GM18505 (cell line): ENCODE measurements at regions not wholly inside any gene's neighbourhood (a gene's known extent, or its start where the extent isn't known, plus 50 kb on each side); places are given as distances from the start of the nearest gene placed in this dataset.

ENCODE experiments used
- ATAC-seq: cut with Tn5 transposase; IDR thresholded peaks from one replicate; pipeline ENCODE4 v1.9.1; 2021; ENCODE audit not compliant: unreplicated experiment
- POLR2A ChIP-seq: IDR thresholded peaks from 4 replicates; pipeline ENCODE4 v1.6.1; 2011; ENCODE audit warnings: borderline replicate concordance; ENCODE audit not compliant: insufficient read depth, insufficient read length; ENCODE audit errors: extremely low read depth

GRCh38 chr6:165906736-165907135 lies 243.7 kb upstream of the PDE10A start:
- no peak for ATAC-seq
- TF ChIP-seq POLR2A = no peak

- no peak for TF ChIP-seq POLR2A
- ATAC-seq = no peak
Observed at GRCh38 chr6:165905744-165906143, 242.7 kb upstream of the PDE10A start.

- TF ChIP-seq POLR2A = no peak
Observed at GRCh38 chr6:165900970-165901369, 237.9 kb upstream of the PDE10A start.

GRCh38 chr6:165899611-165900010 lies 236.6 kb upstream of the PDE10A start:
- ATAC-seq = no peak
- no peak for TF ChIP-seq POLR2A

More at GRCh38 chr6:165900970-165901369, 237.9 kb upstream of the PDE10A start:
- no peak for ATAC-seq

DNA sequence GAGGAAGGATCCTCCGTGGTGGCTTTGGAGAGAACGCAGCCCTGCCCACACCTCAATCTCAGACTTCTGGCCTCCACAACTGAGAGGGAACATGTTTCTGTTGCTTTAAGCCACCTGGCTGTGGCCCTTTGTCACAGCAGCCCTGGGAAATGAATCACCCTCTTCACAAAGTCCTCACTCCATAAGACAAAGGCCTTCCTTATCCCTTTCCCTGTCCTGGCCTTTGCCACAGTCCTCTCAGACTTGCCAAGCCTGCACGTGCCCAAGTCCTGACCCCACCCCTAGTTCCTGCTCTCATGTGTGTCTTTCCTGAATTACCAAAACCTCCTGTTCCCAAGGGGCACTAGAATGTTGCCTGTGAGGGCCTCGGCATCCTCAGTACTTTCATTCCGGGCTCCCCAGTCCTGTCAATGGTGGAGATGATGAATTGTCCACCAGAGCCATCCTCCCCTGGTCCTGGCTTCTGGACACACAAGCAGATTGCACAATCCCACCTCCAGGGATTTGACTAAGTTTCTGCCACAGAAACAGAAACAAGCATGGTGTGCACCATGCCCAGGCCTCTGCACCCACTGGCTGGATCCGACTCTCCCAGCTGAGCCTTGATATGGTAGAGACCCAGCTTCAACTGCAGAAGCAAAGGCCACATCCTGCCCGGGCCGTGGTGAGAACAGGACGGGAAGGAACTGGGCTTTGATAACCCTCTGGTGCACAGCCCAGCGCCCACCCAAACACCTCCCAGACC lies 232.6 kb upstream of the PDE10A start:
- ATAC-seq = no peak

DNA sequence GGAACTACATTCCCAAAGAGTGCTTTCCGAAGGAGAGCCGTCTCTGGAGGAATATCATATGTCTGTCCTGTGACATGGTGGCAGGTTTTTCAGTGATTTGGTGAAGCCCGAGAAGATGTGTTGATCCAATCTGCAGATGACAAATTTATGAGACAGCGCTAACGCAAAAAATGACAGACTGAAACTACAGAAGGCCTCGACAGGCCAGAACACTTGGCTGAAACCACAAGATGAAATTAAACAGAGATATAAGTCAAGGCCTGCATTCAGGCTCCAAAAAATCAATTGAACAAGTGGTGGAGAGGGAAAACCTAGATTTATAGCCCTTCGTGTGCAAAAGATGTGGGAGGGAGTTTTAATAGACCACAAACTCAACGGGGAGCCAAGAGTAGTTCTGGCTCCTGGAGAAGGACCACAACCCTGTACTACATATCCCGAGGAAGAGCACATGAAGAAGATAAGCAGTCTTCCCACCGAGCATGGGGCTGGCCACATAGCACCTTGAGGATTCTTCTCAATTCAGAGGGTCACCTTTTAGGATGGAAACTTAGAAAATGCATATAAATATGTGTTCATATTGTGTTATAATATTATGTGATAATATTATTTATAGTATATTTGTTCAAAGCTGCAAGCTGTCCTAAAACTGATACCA lies 231.3 kb upstream of the PDE10A start:
- TF ChIP-seq POLR2A = no peak
- no peak for ATAC-seq

More for the DNA sequence above, 232.6 kb upstream of the PDE10A start:
- TF ChIP-seq POLR2A = no peak

- ATAC-seq = no peak
- no peak for TF ChIP-seq POLR2A
Observed at GRCh38 chr6:165893431-165893830, 230.4 kb upstream of the PDE10A start.

- TF ChIP-seq POLR2A = no peak
- ATAC-seq = no peak
Observed at GRCh38 chr6:165891320-165891719, 228.3 kb upstream of the PDE10A start.

GRCh38 chr6:165890404-165890735 lies 227.3 kb upstream of the PDE10A start:
- no peak for TF ChIP-seq POLR2A
- ATAC-seq = no peak

DNA sequence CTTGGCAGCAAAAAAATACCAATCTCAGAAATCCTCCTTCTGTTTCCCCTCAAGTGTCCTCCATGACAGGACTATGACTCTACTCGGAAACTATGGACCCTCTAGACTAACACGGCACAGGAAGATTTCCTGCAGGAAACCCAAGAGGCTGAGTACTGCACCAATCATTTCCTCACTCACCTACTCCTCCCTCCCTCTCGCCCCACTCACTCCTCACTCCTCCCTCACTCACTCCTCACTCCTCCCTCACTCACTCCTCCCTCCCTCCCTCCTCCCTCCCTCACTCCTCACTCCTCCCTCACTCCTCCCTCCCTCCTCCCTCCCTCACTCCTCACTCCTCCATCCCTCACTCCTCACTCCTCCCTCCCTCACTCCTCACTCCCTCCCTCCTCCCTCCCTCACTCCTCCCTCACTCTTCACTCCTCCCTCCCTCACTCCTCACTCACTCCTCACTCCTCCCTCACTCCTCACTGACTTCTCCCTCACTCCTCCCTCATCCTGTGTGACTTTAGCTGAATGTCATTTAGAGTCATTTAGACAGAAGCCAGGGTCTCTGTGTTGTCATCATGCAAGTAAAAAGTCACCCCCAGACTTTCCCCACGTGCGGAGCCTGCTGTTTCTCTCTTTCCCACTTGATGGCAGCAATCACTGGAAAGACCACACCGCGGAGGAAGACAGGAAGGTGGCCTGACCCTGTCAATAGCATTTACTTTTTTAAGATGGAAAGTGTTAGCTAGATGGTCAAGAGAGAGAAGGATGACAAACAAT lies 226.8 kb upstream of the PDE10A start:
- no peak for TF ChIP-seq POLR2A
- no peak for ATAC-seq

- TF ChIP-seq POLR2A = no peak
- no peak for ATAC-seq
Observed at GRCh38 chr6:165886169-165886568, 223.1 kb upstream of the PDE10A start.

- ATAC-seq = peak; percentile 95
- no peak for TF ChIP-seq POLR2A
Observed at GRCh38 chr6:165884813-165885765, 222.0 kb upstream of the PDE10A start.
